SU-DHL-6 (cell line): ENCODE measurements at regions not wholly inside any gene's neighbourhood (a gene's known extent, or its start where the extent isn't known, plus 50 kb on each side); places are given as distances from the start of the nearest gene placed in this dataset.

Experiments
- EZH2phosphoT487 ChIP-seq: fragments of 200-600 bp; sonication (generic), shearing (Covaris generic); conservative IDR thresholded peaks from 2 replicates; pipeline ENCODE4 v1.6.1; 2018; ENCODE audit warnings: mild to moderate bottlenecking, antibody characterized with exemption, low read length, moderate library complexity, mixed read lengths
- TF ChIP-seq, protein P1 (sequence below): fragments of 200-600 bp; sonication (generic); IDR thresholded peaks from one replicate; pipeline ENCODE4 v1.5.1; 2017; ENCODE audit warnings: antibody characterized with exemption, mild to moderate bottlenecking, low read length, moderate library complexity; ENCODE audit not compliant: insufficient read depth, poor library complexity, severe bottlenecking

GRCh38 chr9:103681435-103681834 lies 412.7 kb upstream of the SMC2 start:
- TF ChIP-seq, protein P1, sequence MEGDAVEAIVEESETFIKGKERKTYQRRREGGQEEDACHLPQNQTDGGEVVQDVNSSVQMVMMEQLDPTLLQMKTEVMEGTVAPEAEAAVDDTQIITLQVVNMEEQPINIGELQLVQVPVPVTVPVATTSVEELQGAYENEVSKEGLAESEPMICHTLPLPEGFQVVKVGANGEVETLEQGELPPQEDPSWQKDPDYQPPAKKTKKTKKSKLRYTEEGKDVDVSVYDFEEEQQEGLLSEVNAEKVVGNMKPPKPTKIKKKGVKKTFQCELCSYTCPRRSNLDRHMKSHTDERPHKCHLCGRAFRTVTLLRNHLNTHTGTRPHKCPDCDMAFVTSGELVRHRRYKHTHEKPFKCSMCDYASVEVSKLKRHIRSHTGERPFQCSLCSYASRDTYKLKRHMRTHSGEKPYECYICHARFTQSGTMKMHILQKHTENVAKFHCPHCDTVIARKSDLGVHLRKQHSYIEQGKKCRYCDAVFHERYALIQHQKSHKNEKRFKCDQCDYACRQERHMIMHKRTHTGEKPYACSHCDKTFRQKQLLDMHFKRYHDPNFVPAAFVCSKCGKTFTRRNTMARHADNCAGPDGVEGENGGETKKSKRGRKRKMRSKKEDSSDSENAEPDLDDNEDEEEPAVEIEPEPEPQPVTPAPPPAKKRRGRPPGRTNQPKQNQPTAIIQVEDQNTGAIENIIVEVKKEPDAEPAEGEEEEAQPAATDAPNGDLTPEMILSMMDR, result no peak
- TF ChIP-seq EZH2phosphoT487, result no peak
